Superior temporal gyrus (tissue), 1 donor: ENCODE measurements at regions not wholly inside any gene's neighbourhood (a gene's known extent, or its start where the extent isn't known, plus 50 kb on each side); places are given as distances from the start of the nearest gene placed in this dataset.

Experiments used
- DNase-seq: peaks from one replicate; pipeline ENCODE4 v3.0.0-alpha.2; 2016; ENCODE audit errors: extremely low spot score

DNA sequence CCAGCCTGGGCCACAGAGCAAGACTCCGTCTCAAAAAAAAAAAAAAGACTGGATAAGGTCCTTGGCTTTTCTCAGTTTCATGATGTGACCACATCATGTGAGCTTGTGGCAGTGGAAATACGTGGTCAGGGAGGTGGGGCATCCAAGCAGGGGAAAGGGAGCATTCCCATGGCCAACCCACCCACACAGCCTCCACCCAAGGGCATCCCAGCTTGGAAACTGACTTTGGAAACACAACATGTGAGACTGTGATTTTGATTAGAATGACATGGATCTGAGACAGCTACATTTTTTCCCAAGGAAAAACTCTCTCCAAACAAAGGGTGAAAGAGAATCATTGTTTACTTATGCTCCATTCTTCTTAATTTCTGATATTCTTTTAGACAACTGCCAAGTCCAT, 405.0 kb upstream of the ZNF507 start:
- no peak for DNase-seq

DNA sequence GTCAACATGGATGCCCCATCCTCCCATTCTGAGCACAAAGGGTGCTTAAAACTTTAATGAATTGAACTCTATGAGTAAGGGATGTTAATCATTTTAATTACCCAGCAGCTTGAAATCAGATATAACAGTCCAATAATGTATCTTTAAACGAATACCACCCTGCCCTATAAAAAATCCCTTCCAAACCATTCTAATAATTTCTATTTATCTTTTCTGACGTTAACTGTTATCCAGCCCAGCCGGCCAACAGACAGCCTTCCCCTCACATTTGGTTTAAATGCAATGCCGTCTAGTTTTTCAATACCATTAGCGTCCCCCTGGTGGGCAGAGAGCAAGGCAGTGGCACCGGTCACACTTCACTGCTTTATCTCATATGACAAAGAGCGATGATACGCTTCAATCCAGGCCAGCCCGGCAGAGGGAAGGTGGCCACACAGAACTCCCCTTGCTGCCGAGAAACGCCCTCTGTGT, 402.2 kb upstream of the ZNF507 start:
- DNase-seq = no peak

DNA sequence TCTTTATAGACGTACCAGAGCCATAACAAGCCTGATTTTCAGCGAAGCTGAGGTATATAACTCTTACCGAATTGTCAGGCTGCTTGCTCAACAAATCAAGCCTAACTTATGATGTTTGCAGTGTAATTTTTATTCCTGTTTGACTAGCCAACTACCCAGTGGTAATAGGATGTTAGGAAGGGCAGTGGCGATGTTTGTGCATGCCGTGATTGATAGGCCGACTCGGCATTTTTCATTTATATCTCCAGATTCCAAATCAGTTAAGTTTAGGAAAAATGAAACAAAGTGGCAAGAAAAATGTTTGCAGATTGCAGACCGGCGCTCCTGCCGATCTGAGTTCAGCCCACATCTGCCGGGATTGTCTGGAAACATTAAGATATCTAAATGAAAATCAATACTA, 401.6 kb upstream of the ZNF507 start:
- no peak for DNase-seq

DNA sequence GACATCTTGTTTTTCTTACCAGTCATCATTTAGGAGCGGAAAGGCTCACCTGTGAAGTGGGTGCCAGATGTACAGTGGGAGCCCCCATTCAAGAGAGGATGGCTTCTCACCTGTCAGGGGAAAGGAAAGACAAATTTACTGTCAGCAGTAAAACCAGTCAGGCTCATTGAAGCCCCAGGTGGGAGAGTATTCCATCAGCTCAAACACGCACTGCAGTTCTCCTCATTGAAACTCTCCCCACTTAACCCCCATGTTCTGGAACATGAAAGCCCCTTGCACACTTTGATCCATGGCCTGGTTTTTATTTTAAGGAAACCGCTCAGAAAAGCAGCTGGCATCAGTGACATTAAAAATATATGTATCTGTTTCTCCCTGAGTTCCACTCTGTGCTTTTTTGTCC, 401.1 kb upstream of the ZNF507 start:
- DNase-seq = no peak

GRCh38 chr19:31946491-31946890, 398.9 kb upstream of the ZNF507 start:
- no peak for DNase-seq

GRCh38 chr19:31947436-31948115, 397.8 kb upstream of the ZNF507 start:
- DNase-seq = no peak

GRCh38 chr19:31952693-31953092, 392.7 kb upstream of the ZNF507 start:
- no peak for DNase-seq

- no peak for DNase-seq
Observed at GRCh38 chr19:31955061-31955460, 390.3 kb upstream of the ZNF507 start.

GRCh38 chr19:31955884-31956283, 389.5 kb upstream of the ZNF507 start:
- DNase-seq = no peak

DNA sequence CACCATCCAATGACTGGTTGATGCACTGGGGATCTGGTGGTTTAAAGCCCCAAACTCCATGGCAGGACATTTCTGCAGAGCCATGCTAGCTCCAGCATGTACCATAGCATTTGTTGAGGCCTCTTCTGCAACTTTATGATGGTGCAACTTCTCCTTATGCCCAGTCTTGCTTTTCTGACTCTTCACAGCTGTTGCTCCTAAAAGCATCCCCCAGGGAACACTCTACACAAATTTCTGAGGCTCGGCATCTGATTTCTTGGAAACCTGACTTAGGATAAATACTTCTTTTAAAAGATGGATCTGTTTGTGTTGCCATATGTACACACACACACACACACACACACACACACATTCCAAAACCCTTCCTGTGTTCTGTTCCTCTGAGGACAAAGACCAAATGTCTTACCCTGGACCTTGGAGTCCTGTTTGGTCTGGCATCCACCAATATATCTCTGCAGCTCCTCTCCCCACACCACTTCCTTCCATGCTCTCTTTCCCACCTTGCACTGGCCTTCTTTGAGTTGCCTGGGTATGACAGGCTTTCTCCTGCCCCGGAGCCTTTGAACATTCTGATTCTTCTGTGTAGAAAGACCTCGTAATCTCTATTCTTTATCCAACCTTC, 388.5 kb upstream of the ZNF507 start:
- no peak for DNase-seq

DNA sequence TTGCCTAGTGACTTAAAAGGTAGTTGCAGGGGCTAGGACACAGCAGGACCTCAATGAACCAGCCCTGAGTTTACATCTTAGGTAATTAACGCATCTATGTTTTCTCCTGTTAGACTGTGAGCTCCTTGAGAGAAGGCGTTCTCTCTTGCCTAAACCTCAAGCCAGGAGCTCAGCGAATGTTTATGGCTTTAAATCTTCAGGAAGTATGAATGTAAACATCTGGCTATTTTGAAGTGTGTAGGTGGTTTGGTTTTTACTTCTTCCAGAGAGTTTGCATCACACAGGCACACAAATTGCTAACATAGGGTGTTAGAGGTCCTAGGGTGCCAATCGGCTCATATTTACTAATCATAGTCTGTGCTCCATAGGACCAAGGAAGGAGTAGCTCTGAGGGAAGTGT, 387.7 kb upstream of the ZNF507 start:
- no peak for DNase-seq

DNA sequence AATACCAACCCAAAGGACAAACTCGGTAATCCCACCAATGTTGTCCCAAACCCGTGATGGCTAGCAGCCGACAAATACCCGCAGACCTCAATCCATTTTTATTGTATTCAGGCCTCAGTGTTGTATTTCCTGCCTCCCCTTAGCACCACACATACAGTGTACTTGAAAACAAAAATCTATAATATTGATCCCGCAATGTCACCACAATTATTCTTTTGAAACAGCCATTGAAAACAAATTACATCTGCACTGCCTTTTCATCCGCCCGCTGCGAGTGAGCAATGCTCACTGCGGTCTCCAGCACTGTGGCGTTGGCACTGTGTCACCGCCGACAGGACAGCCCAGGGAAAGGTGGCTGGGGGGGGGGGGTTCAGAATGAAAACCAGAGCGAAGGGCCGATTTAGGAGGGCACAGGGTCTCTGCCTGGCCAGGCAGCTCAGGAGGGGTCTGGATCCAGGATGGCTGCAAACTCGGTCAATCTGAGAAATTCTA, 385.8 kb upstream of the ZNF507 start:
- no peak for DNase-seq

- DNase-seq = no peak
Observed at GRCh38 chr19:31960474-31960873, 384.9 kb upstream of the ZNF507 start.

DNA sequence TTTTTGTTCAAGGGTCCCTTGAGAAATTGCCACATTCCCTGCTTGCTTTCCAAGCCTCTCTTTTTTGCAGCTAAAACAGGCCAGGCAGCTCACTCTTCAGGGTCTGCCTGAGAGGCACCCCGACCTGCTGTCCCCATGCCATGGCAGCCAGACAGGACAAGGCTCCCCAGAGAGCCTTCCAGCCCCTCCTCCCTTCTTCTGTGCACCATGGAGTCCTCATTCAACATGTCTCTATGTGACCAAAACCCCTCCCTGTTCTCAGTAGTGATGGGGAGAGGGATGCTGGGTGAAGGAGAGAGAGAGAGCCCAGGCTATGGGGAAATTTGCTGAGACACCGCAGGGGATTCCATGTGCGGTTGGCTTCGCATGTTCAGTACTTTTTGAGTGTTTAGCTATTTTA, 384.2 kb upstream of the ZNF507 start:
- DNase-seq = no peak

DNA sequence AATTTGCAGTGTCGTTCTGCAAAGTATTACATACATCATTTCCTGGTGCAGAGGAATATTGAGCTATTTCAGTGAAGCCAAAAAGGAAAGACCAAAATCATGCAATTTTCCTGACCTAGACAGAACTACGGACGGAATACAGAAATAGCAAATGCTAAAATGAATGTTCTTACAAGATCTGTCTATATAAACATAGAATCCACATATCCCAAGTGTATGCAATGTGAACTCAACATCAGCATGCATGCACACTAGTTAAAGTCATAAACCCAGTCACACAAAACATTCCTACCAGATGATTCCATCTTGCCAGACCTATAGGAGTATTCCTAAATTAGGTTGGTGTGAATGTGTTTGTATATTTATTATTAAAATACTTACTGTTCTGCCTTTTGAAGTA, 383.7 kb upstream of the ZNF507 start:
- no peak for DNase-seq

GRCh38 chr19:31962561-31962996, 382.8 kb upstream of the ZNF507 start:
- DNase-seq = no peak

GRCh38 chr19:31963746-31964145, 381.7 kb upstream of the ZNF507 start:
- no peak for DNase-seq

- peak; percentile 12 for DNase-seq
Observed at GRCh38 chr19:31969016-31969415, 376.4 kb upstream of the ZNF507 start.

DNA sequence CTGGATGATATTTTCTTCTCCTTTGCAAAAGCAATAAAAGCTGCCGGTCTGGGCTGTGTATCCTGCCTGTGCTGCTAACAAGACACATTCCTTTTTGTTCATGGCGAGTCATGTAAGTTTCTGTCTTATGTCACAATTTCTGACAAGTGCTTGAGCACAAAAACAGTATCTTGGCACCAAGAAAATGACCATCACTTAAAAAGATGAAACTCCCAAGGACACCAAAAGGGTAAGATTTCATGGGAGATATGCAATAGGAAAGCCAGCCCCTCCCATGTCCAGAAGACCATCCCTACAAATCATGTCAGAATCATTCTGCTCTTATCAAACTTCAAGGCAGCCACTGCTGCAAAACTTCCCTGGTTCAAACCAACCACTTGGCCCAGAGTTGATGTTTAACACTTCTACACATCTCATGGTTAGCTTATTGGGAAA, 375.4 kb upstream of the ZNF507 start:
- no peak for DNase-seq

DNA sequence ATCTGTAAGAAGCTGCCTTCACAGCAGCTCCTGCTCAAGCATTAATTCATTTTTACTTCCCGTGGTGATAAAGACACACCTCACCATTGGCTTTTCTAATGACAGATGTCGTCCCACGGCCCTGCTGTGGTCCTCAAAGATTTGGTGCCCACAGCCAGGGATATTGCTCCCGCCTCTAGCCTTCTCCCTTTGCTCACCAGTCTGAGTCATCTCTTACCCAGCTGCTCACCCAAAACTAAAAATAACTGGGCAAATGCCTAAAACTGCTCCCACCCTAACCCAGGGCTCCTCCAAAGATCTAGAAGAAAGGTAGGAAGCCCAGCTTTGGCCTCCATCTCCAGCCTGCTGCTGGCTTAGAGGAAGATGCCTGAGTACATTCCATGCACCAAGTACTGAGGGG, 371.1 kb upstream of the ZNF507 start:
- no peak for DNase-seq

DNA sequence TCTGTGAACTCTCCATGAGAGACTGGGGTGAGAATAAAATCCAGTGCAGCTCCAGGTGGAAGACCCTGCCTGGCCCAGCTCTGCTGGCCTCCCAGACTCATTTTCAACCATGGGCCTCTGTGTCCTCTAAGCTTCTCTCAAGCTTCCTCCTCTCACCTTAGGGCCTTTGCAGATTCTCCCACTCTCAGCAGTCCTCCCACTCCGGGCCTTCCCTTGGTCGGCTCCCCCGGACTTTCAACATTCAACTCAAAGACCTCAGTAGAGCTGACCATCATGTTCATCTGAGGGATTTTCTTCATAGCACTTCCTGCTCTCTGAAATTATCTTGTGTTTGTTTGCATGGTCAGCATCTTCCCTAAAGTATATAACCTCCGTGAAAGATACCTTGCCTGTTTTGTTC, 370.5 kb upstream of the ZNF507 start:
- no peak for DNase-seq

DNA sequence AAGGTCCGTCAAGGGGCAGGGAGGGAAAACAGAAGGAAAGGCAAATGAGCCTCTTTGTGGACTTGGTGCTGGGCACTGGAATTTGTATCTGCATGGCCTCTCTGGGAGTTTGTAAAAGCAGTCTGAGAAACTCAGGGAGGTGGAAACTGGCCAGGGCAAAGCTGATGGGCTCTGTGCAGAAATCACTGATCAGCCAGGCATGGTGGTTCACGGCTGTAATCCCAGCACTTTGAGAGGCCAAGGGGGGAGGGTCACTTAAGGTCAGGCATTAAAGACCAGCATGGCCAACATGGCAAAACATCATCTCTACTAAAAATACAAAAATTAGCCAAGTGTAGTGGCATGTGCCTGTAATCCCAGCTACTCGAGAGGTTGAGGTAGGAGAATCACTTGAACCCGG, 369.9 kb upstream of the ZNF507 start:
- DNase-seq = no peak

GRCh38 chr19:31976775-31977536, 368.5 kb upstream of the ZNF507 start:
- no peak for DNase-seq
